ENCODE measurements at regions not wholly inside any gene's neighbourhood (a gene's known extent, or its start where the extent isn't known, plus 50 kb on each side); places are given as distances from the start of the nearest gene placed in this dataset.

GRCh38 chr12:71069311-71069710, 88.5 kb downstream of the TSPAN8 start:
- no peak for TF ChIP-seq CTCF (IDR thresholded peaks at IDR 0.05)
- TF ChIP-seq POLR2A (IDR thresholded peaks at IDR 0.05) = no peak
- no peak for TF ChIP-seq EP300 (IDR thresholded peaks at IDR 0.05)
- TF ChIP-seq POLR2AphosphoS5 (IDR thresholded peaks at IDR 0.05) = no peak

Data from suprapubic skin (tissue), 4 donors.